Esophagus squamous epithelium (tissue), 5 donors: ENCODE measurements at regions not wholly inside any gene's neighbourhood (a gene's known extent, or its start where the extent isn't known, plus 50 kb on each side); places are given as distances from the start of the nearest gene placed in this dataset.

Experiments
- DNase-seq: peaks from one replicate; lab custom pipeline; 2025; lab: John Stamatoyannopoulos, UW
- H3K27ac ChIP-seq, 4 donors: fragments of 200-600 bp; sonication (generic); one replicate each; pipeline ENCODE4 v1.5.1; 2016 to 2019; ENCODE audit warnings: mild to moderate bottlenecking in 1 of 4
- H3K27me3 ChIP-seq, 4 donors: fragments of 200-600 bp; sonication (generic); 1 replicate in 3 of 4; 2 replicates in 1 of 4; pipeline versions ENCODE4 v1.5.1 to v1.6.0; 2017 to 2021; ENCODE audit warnings: antibody characterized with exemption in 1 of 4
- H3K36me3 ChIP-seq, 3 donors: fragments of 200-600 bp; sonication (generic); one replicate each; pipeline ENCODE4 v1.5.1; 2016 to 2019
- H3K4me1 ChIP-seq, 3 donors: fragments of 200-600 bp; sonication (generic); one replicate each; pipeline ENCODE4 v1.5.1; 2017 to 2019
- H3K4me3 ChIP-seq, 4 donors: fragments of 200-600 bp; sonication (generic); 1 replicate in 3 of 4; 2 replicates in 1 of 4; pipeline ENCODE4 v1.5.1; 2016 to 2019; ENCODE audit warnings: mild to moderate bottlenecking in 2 of 4, moderate library complexity in 1 of 4
- H3K9me3 ChIP-seq, 3 donors: fragments of 200-600 bp; sonication (generic); one replicate each; pipeline ENCODE4 v1.5.1; 2016 to 2019
- CTCF ChIP-seq, 6 experiments: fragments of 450-650 bp in 4 of 6; fragments of 200-600 bp in 2 of 6; sonication (generic) in 2 of 6; IDR thresholded peaks; one replicate each; pipeline ENCODE4 v1.5.1; 2016 to 2019; ENCODE audit warnings: antibody characterized with exemption in 6 of 6, mild to moderate bottlenecking in 4 of 6, moderate library complexity in 4 of 6
- POLR2A ChIP-seq, 4 donors: fragments of 450-650 bp; IDR thresholded peaks; one replicate each; pipeline ENCODE4 v1.6.1; 2017; ENCODE audit warnings: antibody characterized with exemption in 4 of 4, mild to moderate bottlenecking in 4 of 4, moderate library complexity in 3 of 4
- WGBS, 2 donors: methylation state at CpG; one replicate each; pipeline ENCODE4 v1.1.5; 2018; 5-methylcytosine and 5-hydroxymethylcytosine counted together
- intact Hi-C: fragments of 100-400 bp; cut with DNase I; formaldehyde crosslinking; loops from one replicate; pipeline ENCODE4 v1.15.0; 2022
- donor health status: DM: yes; HTN: yes; CAD: no.

- Histone ChIP-seq H3K4me1 (no peaks in the 10 kb centered on the region), H3K4me3 (no peak overlapping the region), H3K27ac (no peak overlapping the region), H3K27me3 (no peaks in the 10 kb centered on the region), H3K9me3 (no peaks in the 10 kb centered on the region), H3K36me3 (no peaks in the 10 kb centered on the region)
- DNase-seq: no peak
- intact Hi-C loops: no loop called here
- WGBS, 2 donors: 76 to 93% methylated on average over 4 of the region's 4 CpGs
- TF ChIP-seq POLR2A (IDR thresholded peaks at IDR 0.05) (no peak), CTCF (IDR thresholded peaks at IDR 0.05) (no peak)
Observed at GRCh38 chr10:52420656-52421055, 106.6 kb downstream of the DKK1 start.

GRCh38 chr10:52423369-52423768 is 109.3 kb downstream of the DKK1 start:
- WGBS, 2 donors: 79 to 81% methylated on average over 4 of the region's 4 CpGs
- H3K27ac ChIP-seq: no peak overlapping the region
- H3K4me3 ChIP-seq: no peak overlapping the region
- no peak for DNase-seq
- no peaks in the 10 kb centered on the region for H3K36me3 ChIP-seq
- intact Hi-C loops: no loop called here
- H3K9me3 ChIP-seq: no peaks in the 10 kb centered on the region
- no peaks in the 10 kb centered on the region for H3K4me1 ChIP-seq
- TF ChIP-seq POLR2A (IDR thresholded peaks at IDR 0.05) (no peak), CTCF (IDR thresholded peaks at IDR 0.05) (no peak)
- H3K27me3 ChIP-seq: no peaks in the 10 kb centered on the region

- Histone ChIP-seq H3K9me3 (no peaks in the 10 kb centered on the region), H3K36me3 (no peaks in the 10 kb centered on the region), H3K27ac (no peak overlapping the region), H3K4me1 (no peaks in the 10 kb centered on the region), H3K27me3 (no peaks in the 10 kb centered on the region), H3K4me3 (no peak overlapping the region)
- TF ChIP-seq POLR2A (IDR thresholded peaks at IDR 0.05) (no peak), CTCF (IDR thresholded peaks at IDR 0.05) (no peak)
- 61 to 64% methylated on average over 3 of the region's 3 CpGs for WGBS, 2 donors
- intact Hi-C loops: no loop called here
- no peak for DNase-seq
Observed at GRCh38 chr10:52424341-52424740, 110.3 kb downstream of the DKK1 start.

- Histone ChIP-seq H3K9me3 (no peaks in the 10 kb centered on the region), H3K4me1 (peaks cover 0 to 18% (median 5%) of the 10 kb centered on the region in 3 donors), H3K27me3 (no peaks in the 10 kb centered on the region), H3K4me3 (no peak overlapping the region), H3K36me3 (no peaks in the 10 kb centered on the region), H3K27ac (peak overlapping the region in 1 of 4 donors; percentile 30)
- intact Hi-C loops: no loop called here
- 90 to 92% methylated on average over 11 of the region's 11 CpGs for WGBS, 2 donors
- no peak for DNase-seq
- no peak for TF ChIP-seq POLR2A (IDR thresholded peaks at IDR 0.05)
- no peak for TF ChIP-seq CTCF (IDR thresholded peaks at IDR 0.05)
Observed at GRCh38 chr10:52434734-52435133, 120.7 kb downstream of the DKK1 start.

- no peak for DNase-seq
- TF ChIP-seq CTCF (IDR thresholded peaks at IDR 0.05) (no peak), POLR2A (IDR thresholded peaks at IDR 0.05) (no peak)
- intact Hi-C loops: no loop called here
- Histone ChIP-seq H3K9me3 (no peaks in the 10 kb centered on the region), H3K4me1 (peaks cover 0 to 18% (median 5%) of the 10 kb centered on the region in 3 donors), H3K27ac (no peak overlapping the region), H3K27me3 (no peaks in the 10 kb centered on the region), H3K36me3 (no peaks in the 10 kb centered on the region), H3K4me3 (no peak overlapping the region)
- 30 to 79% methylated on average over 3 to 5 of the region's 5 CpGs for WGBS, 2 donors
Observed at GRCh38 chr10:52436664-52437063, 122.6 kb downstream of the DKK1 start.
